PC-3 (cell line): ENCODE measurements at regions not wholly inside any gene's neighbourhood (a gene's known extent, or its start where the extent isn't known, plus 50 kb on each side); places are given as distances from the start of the nearest gene placed in this dataset.

ENCODE experiments used
- ATAC-seq: fragments of 200-7000 bp; cut with Tn5 transposase; 2 replicates; pipeline ENCODE4 v1.9.1; 2020; ENCODE audit warnings: mild to moderate bottlenecking, moderate library complexity
- BruUV-seq: library from RNA; stranded (reverse); fragments of 400-500 nt; replicated peaks from 2 replicates; lab custom pipeline; 2021; lab: Mats Ljungman, UMichigan
- CTCF ChIA-PET: fragments of 300-600 bp; sonication (Branson Sonifier 250); formaldehyde crosslinking; loops from one replicate; lab custom pipeline; 2022; ENCODE audit warnings: antibody characterized with exemption; lab: Charles Lee
- POLR2A ChIA-PET: fragments of 300-600 bp; sonication (Branson Sonifier 250); formaldehyde crosslinking; loops from one replicate; lab custom pipeline; 2022; ENCODE audit warnings: antibody characterized with exemption; ENCODE audit not compliant: unreplicated experiment; lab: Charles Lee
- DNase-seq: peaks from one replicate; pipeline ENCODE4 v3.0.0-alpha.2; 2015
- H2AFZ ChIP-seq: fragments of 300-600 bp; sonication (generic); 2 replicates; pipeline ENCODE4 v1.6.0; 2016; ENCODE audit warnings: antibody characterized with exemption, low read length
- H3F3A ChIP-seq: fragments of 300-600 bp; sonication (generic); one replicate; pipeline ENCODE4 v1.6.0; 2017; ENCODE audit warnings: antibody characterized with exemption, low read length, control low read depth, mild to moderate bottlenecking; ENCODE audit not compliant: unreplicated experiment
- H3K27ac ChIP-seq: fragments of 300-600 bp; sonication (generic); 2 replicates; pipeline ENCODE4 v1.5.1; 2016; ENCODE audit warnings: mild to moderate bottlenecking, low read length
- H3K27me3 ChIP-seq: fragments of 300-600 bp; sonication (generic); 2 replicates; pipeline ENCODE4 v1.6.1; 2016; ENCODE audit warnings: low read length, mixed read lengths
- H3K36me3 ChIP-seq: fragments of 300-600 bp; sonication (generic); 2 replicates; pipeline ENCODE4 v1.6.1; 2016; ENCODE audit warnings: low read depth, mixed run types, low read length, mixed read lengths
- H3K4me1 ChIP-seq: fragments of 300-600 bp; sonication (generic); 2 replicates; pipeline ENCODE4 v1.5.1; 2016; ENCODE audit warnings: low read length; ENCODE audit not compliant: insufficient read depth
- H3K4me2 ChIP-seq: fragments of 300-600 bp; sonication (generic); 2 replicates; pipeline ENCODE4 v1.6.0; 2016; ENCODE audit warnings: low read length
- H3K4me3 ChIP-seq: fragments of 300-600 bp; sonication (generic); 2 replicates; pipeline ENCODE4 v1.5.1; 2016; ENCODE audit warnings: mild to moderate bottlenecking, low read length, mixed read lengths
- H3K79me2 ChIP-seq: fragments of 300-600 bp; sonication (generic); 2 replicates; pipeline ENCODE4 v1.6.1; 2017; ENCODE audit warnings: low read length, mixed read lengths
- H3K9ac ChIP-seq: fragments of 300-600 bp; sonication (generic); 2 replicates; pipeline ENCODE4 v1.6.0; 2016; ENCODE audit warnings: mild to moderate bottlenecking, low read length
- H3K9me2 ChIP-seq: fragments of 300-600 bp; sonication (generic); replicated peaks from 2 replicates; pipeline ENCODE4 v1.6.1; 2016; ENCODE audit warnings: mixed run types, low read length, mixed read lengths
- H3K9me3 ChIP-seq: fragments of 300-600 bp; sonication (generic); 2 replicates; pipeline ENCODE4 v1.6.1; 2016; ENCODE audit warnings: low read length, mixed read lengths
- H4K20me1 ChIP-seq: fragments of 300-600 bp; sonication (generic); 2 replicates; pipeline ENCODE4 v1.6.1; 2016; ENCODE audit warnings: low read length, mixed read lengths
- CTCF ChIP-seq: fragments of 300-600 bp; sonication (generic); conservative IDR thresholded peaks from 2 replicates; pipeline ENCODE4 v1.5.1; 2017; ENCODE audit warnings: antibody characterized with exemption, low read depth, mild to moderate bottlenecking, low read length
- EZH2 ChIP-seq: fragments of 300-600 bp; sonication (generic); IDR thresholded peaks from one replicate; pipeline ENCODE4 v1.6.1; 2017; ENCODE audit warnings: antibody characterized with exemption, mild to moderate bottlenecking, low read length; ENCODE audit not compliant: unreplicated experiment
- EZH2phosphoT487 ChIP-seq: fragments of 300-600 bp; sonication (generic); IDR thresholded peaks from 2 replicates; pipeline ENCODE4 v1.6.1; 2018; ENCODE audit warnings: mild to moderate bottlenecking, antibody characterized with exemption, low read length, borderline replicate concordance
- intact Hi-C: fragments of 100-400 bp; cut with micrococcal nuclease; formaldehyde crosslinking; loops from 2 replicates; pipeline ENCODE4 v1.9.0; 2023

DNA sequence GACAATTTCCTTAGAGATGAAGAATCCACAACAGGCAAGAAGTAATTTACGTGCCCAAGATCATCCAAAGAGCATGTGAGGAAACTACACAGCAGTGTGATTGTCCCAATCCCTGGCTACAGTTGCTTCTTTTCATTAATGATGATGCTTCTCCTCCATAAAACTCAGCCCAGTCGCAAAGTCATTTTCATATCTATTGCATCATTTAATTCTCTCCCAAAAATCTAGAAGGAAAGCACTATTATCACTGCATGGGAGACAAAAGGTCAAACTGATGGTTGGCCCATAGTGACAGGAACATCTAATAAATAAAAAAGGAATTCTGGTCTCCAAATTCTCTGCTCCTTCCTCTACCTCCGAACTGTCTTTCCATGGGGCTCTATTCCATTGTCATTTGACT is 103.5 kb upstream of the SERP2 start:
- no peak for TF ChIP-seq CTCF
- no peaks in the 10 kb centered on the region for H4K20me1 ChIP-seq
- H3K9me3 ChIP-seq, result no peaks in the 10 kb centered on the region
- no peaks in the 10 kb centered on the region for H3K79me2 ChIP-seq
- ATAC-seq (no peak), DNase-seq (no peak)
- no peak overlapping the region for H3K4me2 ChIP-seq
- intact Hi-C loops, result no loop called here
- no peaks in the 10 kb centered on the region for H3K27me3 ChIP-seq
- H3K4me1 ChIP-seq, result peaks cover 59% of the 10 kb centered on the region
- CTCF ChIA-PET, result no interaction called here
- H3K4me3 ChIP-seq, result no peak overlapping the region
- H3K27ac ChIP-seq, result peak overlapping the region; percentile 71
- BruUV-seq, result no TSS peak
- POLR2A ChIA-PET, result interaction anchor here (0.6 kb wide), 1 partner anchor 40 kb away, joined by 3 read pairs; no protein-coding TSS in a partner anchor
- no peaks in the 10 kb centered on the region for H3K36me3 ChIP-seq
- H3K9ac ChIP-seq, result peak overlapping the region; percentile 34; the same call in 1 of the 2 replicates
- no peak overlapping the region for H2AFZ ChIP-seq
- no peaks in the 10 kb centered on the region for H3K9me2 ChIP-seq
- no peaks in the 10 kb centered on the region for H3F3A ChIP-seq

GRCh38 chr13:44271031-44271455 is 102.6 kb upstream of the SERP2 start:
- CTCF ChIA-PET, result no interaction called here
- H3F3A ChIP-seq, result no peaks in the 10 kb centered on the region
- ATAC-seq (peak; percentile 37), DNase-seq (peak; percentile 70)
- no peaks in the 10 kb centered on the region for H3K9me2 ChIP-seq
- H3K36me3 ChIP-seq, result no peaks in the 10 kb centered on the region
- TF ChIP-seq EZH2phosphoT487 (no peak), CTCF (no peak), EZH2 (no peak)
- peak overlapping the region; percentile 71 for H3K27ac ChIP-seq
- H3K9me3 ChIP-seq, result no peaks in the 10 kb centered on the region
- peak overlapping the region; percentile 34 for H3K9ac ChIP-seq
- no TSS peak for BruUV-seq
- peak overlapping the region; percentile 28 for H3K4me2 ChIP-seq
- no peaks in the 10 kb centered on the region for H3K27me3 ChIP-seq
- peaks cover 59% of the 10 kb centered on the region for H3K4me1 ChIP-seq
- peak overlapping the region; percentile 52; the same call in 1 of the 2 replicates for H2AFZ ChIP-seq
- H4K20me1 ChIP-seq, result no peaks in the 10 kb centered on the region
- POLR2A ChIA-PET, result no interaction called here
- no peaks in the 10 kb centered on the region for H3K79me2 ChIP-seq
- H3K4me3 ChIP-seq, result no peak overlapping the region
- intact Hi-C loops, result no loop called here

- H3K36me3 ChIP-seq, result no peaks in the 10 kb centered on the region
- no peaks in the 10 kb centered on the region for H4K20me1 ChIP-seq
Measured at GRCh38 chr13:44271473-44271872, 102.2 kb upstream of the SERP2 start.

More at GRCh38 chr13:44271473-44271872, 102.2 kb upstream of the SERP2 start:
- peak overlapping the region; percentile 28; the same call in 1 of the 2 replicates for H3K4me2 ChIP-seq
- peak overlapping the region; percentile 52; the same call in 1 of the 2 replicates for H2AFZ ChIP-seq
- no peaks in the 10 kb centered on the region for H3K27me3 ChIP-seq
- ChIA-PET CTCF (no interaction called here), POLR2A (interaction anchor here (0.6 kb wide), 1 partner anchor 165 kb away, joined by 3 read pairs; no protein-coding TSS in a partner anchor)
- H3F3A ChIP-seq, result no peaks in the 10 kb centered on the region
- no TSS peak for BruUV-seq
- H3K9ac ChIP-seq, result peak overlapping the region; percentile 34
- H3K4me3 ChIP-seq, result no peak overlapping the region
- TF ChIP-seq EZH2 (no peak), CTCF (no peak), EZH2phosphoT487 (no peak)
- H3K27ac ChIP-seq, result peak overlapping the region; percentile 71
- no peaks in the 10 kb centered on the region for H3K79me2 ChIP-seq
- DNase-seq, result no peak
- no peaks in the 10 kb centered on the region for H3K9me2 ChIP-seq
- intact Hi-C loops, result no loop called here
- H3K9me3 ChIP-seq, result no peaks in the 10 kb centered on the region
- no peak for ATAC-seq
- peaks cover 59% of the 10 kb centered on the region for H3K4me1 ChIP-seq
